Mammary epithelial cell (primary cell): ENCODE measurements at regions not wholly inside any gene's neighbourhood (a gene's known extent, or its start where the extent isn't known, plus 50 kb on each side); places are given as distances from the start of the nearest gene placed in this dataset.

Source experiments
- EZH2 ChIP-seq: IDR thresholded peaks from 2 replicates; pipeline ENCODE4 v1.6.1; 2012; ENCODE audit warnings: low read length, inconsistent platforms, borderline replicate concordance
- TF ChIP-seq, protein P1 (sequence below), 2 donors: IDR thresholded peaks in 1 of 2; conservative IDR thresholded peaks in 1 of 2; 2 replicates each; pipeline ENCODE4 v1.5.1; 2011 to 2012; ENCODE audit warnings: inconsistent platforms in 2 of 2, low read length in 2 of 2, mild to moderate bottlenecking in 2 of 2, control low read depth in 1 of 2, low read depth in 1 of 2; ENCODE audit not compliant: insufficient read depth in 1 of 2; ENCODE audit errors: extremely low read depth in 1 of 2

DNA sequence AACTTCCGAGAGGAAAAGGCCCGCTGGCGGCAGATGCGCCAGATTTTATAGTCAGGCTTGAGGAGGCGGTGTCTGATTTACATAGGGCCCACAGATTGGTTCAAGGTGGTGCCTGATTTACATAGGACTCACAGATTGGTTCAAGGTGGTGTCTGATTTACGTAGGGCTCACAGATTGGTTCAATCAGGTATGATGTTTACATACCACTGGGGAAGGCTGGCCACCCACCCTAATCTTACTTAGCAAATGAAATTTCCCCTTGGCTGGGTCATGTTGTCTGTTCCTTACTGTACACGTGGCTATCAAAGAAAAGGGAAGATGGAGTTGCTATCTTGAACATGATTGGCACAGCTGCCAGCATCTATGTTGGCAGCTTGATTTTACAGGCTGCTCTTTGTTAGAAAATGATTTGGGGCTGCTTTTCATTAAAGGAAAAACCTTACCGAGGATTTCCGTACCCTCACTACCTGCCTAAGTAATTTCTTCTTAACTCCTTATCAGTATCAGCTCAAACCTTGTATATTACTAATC is 96.3 kb downstream of the SETD4 start:
- TF ChIP-seq, protein P1, sequence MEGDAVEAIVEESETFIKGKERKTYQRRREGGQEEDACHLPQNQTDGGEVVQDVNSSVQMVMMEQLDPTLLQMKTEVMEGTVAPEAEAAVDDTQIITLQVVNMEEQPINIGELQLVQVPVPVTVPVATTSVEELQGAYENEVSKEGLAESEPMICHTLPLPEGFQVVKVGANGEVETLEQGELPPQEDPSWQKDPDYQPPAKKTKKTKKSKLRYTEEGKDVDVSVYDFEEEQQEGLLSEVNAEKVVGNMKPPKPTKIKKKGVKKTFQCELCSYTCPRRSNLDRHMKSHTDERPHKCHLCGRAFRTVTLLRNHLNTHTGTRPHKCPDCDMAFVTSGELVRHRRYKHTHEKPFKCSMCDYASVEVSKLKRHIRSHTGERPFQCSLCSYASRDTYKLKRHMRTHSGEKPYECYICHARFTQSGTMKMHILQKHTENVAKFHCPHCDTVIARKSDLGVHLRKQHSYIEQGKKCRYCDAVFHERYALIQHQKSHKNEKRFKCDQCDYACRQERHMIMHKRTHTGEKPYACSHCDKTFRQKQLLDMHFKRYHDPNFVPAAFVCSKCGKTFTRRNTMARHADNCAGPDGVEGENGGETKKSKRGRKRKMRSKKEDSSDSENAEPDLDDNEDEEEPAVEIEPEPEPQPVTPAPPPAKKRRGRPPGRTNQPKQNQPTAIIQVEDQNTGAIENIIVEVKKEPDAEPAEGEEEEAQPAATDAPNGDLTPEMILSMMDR (conservative IDR thresholded peaks at IDR 0.05 in 1 of 2, IDR thresholded peaks at IDR 0.05 in 1 of 2; ENCODE audit: extremely low read depth in 1 of 2, insufficient read depth in 1 of 2, low read depth in 1 of 2, low read length in 2 of 2): no peak
- TF ChIP-seq EZH2: no peak
